ENCODE measurements at regions not wholly inside any gene's neighbourhood (a gene's known extent, or its start where the extent isn't known, plus 50 kb on each side); places are given as distances from the start of the nearest gene placed in this dataset.

- Histone ChIP-seq H3K4me3 (ENCODE audit: insufficient read depth, low read depth, low read length) (no peak overlapping the region), H3K9ac (ENCODE audit: low read depth, low read length) (no peak overlapping the region), H2AK5ac (ENCODE audit: low read depth, low read length) (no peak overlapping the region), H3K23ac (ENCODE audit: low read depth, low read length) (no peak overlapping the region), H3K36me3 (ENCODE audit: control insufficient read depth, insufficient read depth, low read length) (no peaks in the 10 kb centered on the region), H2BK20ac (ENCODE audit: low read depth, low read length) (no peak overlapping the region), H4K91ac (ENCODE audit: insufficient read depth, low read depth, low read length) (no peak overlapping the region), H3K27me3 (ENCODE audit: control insufficient read depth, insufficient read depth, low read length) (peaks cover 4% of the 10 kb centered on the region), H4K5ac (ENCODE audit: low read depth, low read length) (no peak overlapping the region), H2BK15ac (ENCODE audit: low read depth, low read length) (no peak overlapping the region), H3K4me2 (ENCODE audit: low read depth, low read length) (no peak overlapping the region), H3K4ac (ENCODE audit: low read depth, low read length) (no peak overlapping the region), H4K8ac (ENCODE audit: low read depth in 2 of 2, low read length in 2 of 2) (no peak overlapping the region), H3K9me1 (ENCODE audit: insufficient read depth, low read length) (no peaks in the 10 kb centered on the region), H3K79me1 (ENCODE audit: low read depth in 1 of 2, low read length in 2 of 2) (no peaks in the 10 kb centered on the region), H3K27ac (ENCODE audit: insufficient read depth, low read length) (no peak overlapping the region), H3K4me1 (ENCODE audit: control insufficient read depth, insufficient read depth, low read length) (no peaks in the 10 kb centered on the region), H3K14ac (replicated peaks; ENCODE audit: low read depth, low read length) (no peak overlapping the region), H4K20me1 (ENCODE audit: insufficient read depth, low read length) (no peaks in the 10 kb centered on the region), H2BK5ac (ENCODE audit: low read depth, low read length, poor library complexity, severe bottlenecking) (no peak overlapping the region), H2AFZ (replicated peaks; ENCODE audit: low read length, poor library complexity) (no peak overlapping the region), H3K18ac (ENCODE audit: low read depth, low read length) (no peak overlapping the region), H2BK120ac (ENCODE audit: low read depth, low read length) (no peak overlapping the region), H2AK9ac (replicated peaks; ENCODE audit: low read depth, low read length, poor library complexity) (no peak overlapping the region), H3K56ac (ENCODE audit: extremely low read depth, insufficient read depth, low read length) (no peak overlapping the region), H3K9me3 (ENCODE audit: control insufficient read depth, insufficient read depth, low read length) (no peaks in the 10 kb centered on the region)
- no peak for ATAC-seq (ENCODE audit: low read depth)
- ChIA-PET CTCF (interaction anchor here (1.7 kb wide), 1 partner anchor 10 kb away, joined by 5 read pairs; no protein-coding TSS in a partner anchor), POLR2A (ENCODE audit: unreplicated experiment) (no interaction called here)
- no peak for TF ChIP-seq RFX5 (IDR thresholded peaks at IDR 0.05; ENCODE audit: low read depth, low read length)
- no peak for TF ChIP-seq POLR2A (IDR thresholded peaks at IDR 0.05; ENCODE audit: low read depth, low read length)
- no peak for DNase-seq
- in situ Hi-C loops (cut with MboI; ENCODE audit: low sequenced_read_pairs) = no loop called here
- intact Hi-C loops (cut with micrococcal nuclease) = no loop called here
- no TSS peak for BruUV-seq (replicated peaks)
- WGBS, 2 experiments (ENCODE audit: extremely low coverage in 2 of 2, insufficient read length in 1 of 2) = no CpG with 5 or more reads among the region's 3 CpGs
- dilution Hi-C loops (cut with HindIII; ENCODE audit: low sequenced_read_pairs, unreplicated experiment) = no loop called here
These were observed 200.8 kb upstream of the GADL1 start for GRCh38 chr3:31095255-31095654.

All from IMR-90 (cell line).